ENCODE measurements at regions not wholly inside any gene's neighbourhood (a gene's known extent, or its start where the extent isn't known, plus 50 kb on each side); places are given as distances from the start of the nearest gene placed in this dataset.

DNA sequence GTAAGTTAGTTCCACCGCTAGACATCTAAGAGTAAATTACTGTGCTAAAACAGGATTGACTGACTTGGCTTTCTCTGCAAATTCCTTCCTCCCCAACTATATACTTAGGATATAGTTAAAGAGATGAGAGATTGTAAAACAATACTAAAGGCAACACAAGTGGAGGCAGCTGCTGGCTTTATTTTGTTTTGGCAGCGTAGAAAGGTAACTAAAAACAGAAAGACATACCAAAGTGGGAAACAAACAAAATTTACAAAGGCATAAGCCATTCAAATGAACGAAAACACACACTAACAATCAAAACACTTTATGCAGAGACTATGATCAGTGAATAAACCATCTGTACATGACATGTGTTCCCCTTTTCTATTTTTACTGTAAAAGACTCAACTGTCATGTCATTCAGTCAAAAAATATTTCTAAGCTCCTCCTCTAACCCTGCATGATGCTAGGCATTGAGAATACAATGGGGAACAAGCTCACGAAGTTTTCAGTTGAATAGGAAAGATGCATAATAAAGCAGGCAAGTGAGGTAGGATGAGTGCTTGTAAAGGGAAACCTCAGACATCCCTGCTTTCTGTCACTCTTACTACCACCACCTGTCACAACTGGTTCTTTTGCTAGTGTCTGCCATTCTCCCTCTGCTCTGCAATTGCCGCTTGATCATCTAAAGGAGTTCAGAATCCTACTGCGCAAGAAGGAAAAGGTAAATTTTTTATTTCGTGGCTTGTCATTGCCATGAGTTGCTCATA, 64.2 kb upstream of the COL1A2 start:
- intact Hi-C loops (cut with DNase I) = no loop called here
- no peak for DNase-seq (ENCODE audit: low spot score)

DNA sequence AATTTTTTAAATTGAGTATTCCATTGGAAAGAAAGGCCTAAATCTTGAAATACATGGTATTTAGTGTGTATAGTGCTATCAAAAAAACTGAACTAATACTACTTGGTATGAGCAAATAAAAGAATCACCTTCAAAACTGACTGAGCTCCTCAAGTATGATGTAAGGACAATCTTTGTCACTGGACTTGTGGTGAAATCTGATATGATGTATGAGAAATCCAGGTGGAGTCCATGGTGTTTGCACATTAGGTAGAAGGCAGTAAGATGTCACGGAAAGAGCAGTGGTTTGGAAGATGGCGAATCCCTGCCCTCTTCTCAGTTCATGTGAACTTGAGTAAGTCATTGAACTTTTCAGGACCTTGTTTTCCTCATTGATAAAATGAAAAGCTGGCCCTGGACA, 62.1 kb upstream of the COL1A2 start:
- intact Hi-C loops (cut with DNase I) = no loop called here

DNA sequence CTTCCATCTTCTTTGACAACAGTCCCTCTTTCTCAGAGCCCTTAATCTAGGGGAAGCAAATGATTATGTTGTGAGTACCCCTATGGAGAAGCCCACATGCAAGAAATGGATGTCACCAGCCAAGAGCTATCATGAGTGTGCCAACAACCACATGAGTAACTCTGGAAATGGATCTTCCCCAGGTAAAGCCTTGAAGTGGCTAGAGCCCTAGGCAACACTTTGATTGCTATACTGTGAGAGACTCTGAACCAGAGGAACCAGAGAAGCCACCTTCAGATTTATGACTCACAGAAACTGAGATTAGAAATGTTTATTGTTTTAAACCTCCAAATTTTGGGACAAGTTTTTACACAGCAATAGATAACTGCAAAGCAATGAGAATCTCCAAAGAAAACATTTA, 60.9 kb upstream of the COL1A2 start:
- intact Hi-C loops (cut with DNase I) = no loop called here

More for the DNA sequence above, 62.1 kb upstream of the COL1A2 start:
- no peak for DNase-seq (ENCODE audit: low spot score)

GRCh38 chr7:94335586-94335985, 59.1 kb upstream of the COL1A2 start:
- intact Hi-C loops (cut with DNase I) = no loop called here
- DNase-seq (ENCODE audit: low spot score) = no peak

More for the DNA sequence above, 60.9 kb upstream of the COL1A2 start:
- DNase-seq (ENCODE audit: low spot score) = no peak

DNA sequence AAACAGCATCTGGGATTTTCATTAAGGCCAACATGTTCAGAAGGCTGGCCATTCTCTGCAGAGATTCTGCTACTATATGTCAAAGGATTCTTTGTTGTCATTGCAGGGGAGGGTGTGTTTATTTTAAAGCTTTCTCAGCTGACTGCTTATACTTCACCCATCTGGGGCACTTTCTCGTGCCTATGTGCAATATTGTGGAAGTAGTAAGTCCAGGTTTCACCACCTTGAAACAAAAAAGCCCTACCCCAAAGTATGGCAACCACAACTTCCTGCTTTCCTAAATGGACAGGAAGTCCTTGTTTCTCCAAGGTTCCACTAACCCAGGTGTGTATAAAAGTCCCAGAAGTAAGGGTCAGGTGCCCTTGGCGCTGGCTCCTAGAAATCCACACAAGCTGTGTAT, 58.7 kb upstream of the COL1A2 start:
- intact Hi-C loops (cut with DNase I) = no loop called here
- DNase-seq (ENCODE audit: low spot score) = no peak

DNA sequence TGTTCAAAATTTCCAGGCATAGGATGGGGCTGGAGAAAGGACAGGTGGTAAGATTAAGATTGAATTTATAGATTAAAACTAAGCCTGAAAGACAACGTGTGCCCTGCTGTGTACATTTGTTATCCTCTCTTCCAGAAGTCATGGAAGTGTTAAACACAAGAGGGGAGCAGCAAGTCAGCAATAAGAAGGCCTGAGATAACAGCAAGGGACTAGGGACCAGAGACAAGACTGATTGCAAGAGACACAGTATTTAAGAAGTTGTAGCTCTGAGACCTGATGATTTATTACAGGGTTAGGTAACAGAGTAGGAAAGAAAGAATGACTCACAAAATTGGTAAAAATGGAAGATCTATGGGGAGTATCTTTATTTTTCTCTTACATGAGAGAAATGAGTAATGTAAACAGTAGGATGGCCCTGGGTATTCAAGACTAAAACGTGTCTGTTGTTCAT, 55.7 kb upstream of the COL1A2 start:
- no peak for DNase-seq (ENCODE audit: low spot score)
- intact Hi-C loops (cut with DNase I) = loop anchor here in 1 of 2 donors (1.0 kb wide), 1 partner anchor 12 kb away; no protein-coding TSS in a partner anchor

DNA sequence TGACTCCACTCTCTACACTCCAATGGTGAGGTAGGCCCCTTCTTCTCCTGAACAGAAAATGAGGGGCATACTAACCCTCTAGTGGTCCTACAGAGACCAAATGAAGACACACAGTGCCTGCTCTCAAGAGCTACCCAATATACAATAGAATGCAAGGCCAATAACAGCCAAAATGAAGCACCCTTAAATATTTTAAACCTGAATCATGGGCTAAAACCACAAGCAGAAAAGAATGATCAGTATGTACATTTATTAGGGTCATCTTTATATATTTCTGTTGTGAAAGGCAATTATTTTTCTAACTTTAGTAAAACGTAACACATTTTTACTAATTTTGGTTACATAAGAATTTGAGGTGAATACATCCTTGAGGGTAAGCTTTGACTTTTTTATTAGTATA, 49.9 kb upstream of the COL1A2 start:
- no peak for DNase-seq (ENCODE audit: low spot score)
- intact Hi-C loops (cut with DNase I) = loop anchor here in 1 of 2 donors (5.0 kb wide), 1 partner anchor 43 kb away; no protein-coding TSS in a partner anchor

Data from posterior vena cava (tissue), 2 donors.